ENCODE measurements at regions not wholly inside any gene's neighbourhood (a gene's known extent, or its start where the extent isn't known, plus 50 kb on each side); places are given as distances from the start of the nearest gene placed in this dataset.
"Not testable (repeated sequence)": the region's sequence is repeated elsewhere in the genome, so short reads cannot be mapped to it uniquely, and the experiment has no call there.

- H3K9me2 ChIP-seq; POLR2A ChIA-PET; H3K36me3 ChIP-seq (replicated peaks in 1 of 2; ENCODE audit: control insufficient read depth in 1 of 2, insufficient read depth in 2 of 2, low read length in 1 of 2); H3F3A ChIP-seq (replicated peaks; ENCODE audit: insufficient read depth); H3K9me3 ChIP-seq; H3K4me1 ChIP-seq (ENCODE audit: control insufficient read depth in 1 of 2, insufficient read depth in 2 of 2, low read depth in 1 of 2, low read length in 1 of 2); H4K20me1 ChIP-seq (ENCODE audit: insufficient read depth); H2AFZ ChIP-seq (ENCODE audit: low read depth); H3K4me2 ChIP-seq; H3K4me3 ChIP-seq (ENCODE audit: low read depth in 2 of 2, low read length in 1 of 2); H3K27me3 ChIP-seq (ENCODE audit: insufficient read depth); CTCF ChIA-PET; H3K79me2 ChIP-seq (ENCODE audit: insufficient read depth); H3K9ac ChIP-seq: not testable (repeated sequence)
- peak in 1 of 2 experiments; percentile 55; a peak in 1 of 4 replicates for TF ChIP-seq EP300 (IDR thresholded peaks at IDR 0.05; ENCODE audit: borderline replicate concordance in 1 of 2, low read depth in 1 of 2, low read length in 1 of 2)
- peak; percentile 34; the same call in 1 of the 2 replicates for TF ChIP-seq SMC3 (IDR thresholded peaks at IDR 0.05; ENCODE audit: low read depth, low read length)
- 0 out of 2 replicates have a peak, but pooled peaks have one; percentile 35 for TF ChIP-seq RCOR1 (IDR thresholded peaks at IDR 0.05; ENCODE audit: low read length)
- peak; percentile 62 for TF ChIP-seq RAD21 (IDR thresholded peaks at IDR 0.05; ENCODE audit: low read length)
- DNase-seq: peak; percentile 61
- WGBS (ENCODE audit: low lambda C conversion rate): 58% methylated on average over 2 of the region's 14 CpGs
- H3K27ac ChIP-seq (ENCODE audit: low read depth in 2 of 2, low read length in 1 of 2): peak overlapping the region in 1 of 2 experiments; percentile 60; a peak in 2 of 4 replicates
These were observed 146.3 kb downstream of the BCL2L11 start for GRCh38 chr2:111267038-111267437.

GRCh38 chr2:111269761-111270323 is 149.1 kb downstream of the BCL2L11 start:
- H3F3A ChIP-seq (replicated peaks; ENCODE audit: insufficient read depth); POLR2A ChIA-PET; H2AFZ ChIP-seq (ENCODE audit: low read depth); H4K20me1 ChIP-seq (ENCODE audit: insufficient read depth); H3K79me2 ChIP-seq (ENCODE audit: insufficient read depth); H3K4me2 ChIP-seq; H3K27me3 ChIP-seq (ENCODE audit: insufficient read depth); DNase-seq; H3K9ac ChIP-seq; H3K4me1 ChIP-seq (ENCODE audit: control insufficient read depth in 1 of 2, insufficient read depth in 2 of 2, low read depth in 1 of 2, low read length in 1 of 2); H3K27ac ChIP-seq (ENCODE audit: low read depth in 2 of 2, low read length in 1 of 2); CTCF ChIA-PET; H3K9me2 ChIP-seq; H3K9me3 ChIP-seq; H3K36me3 ChIP-seq (replicated peaks in 1 of 2; ENCODE audit: control insufficient read depth in 1 of 2, insufficient read depth in 2 of 2, low read length in 1 of 2); H3K4me3 ChIP-seq (ENCODE audit: low read depth in 2 of 2, low read length in 1 of 2): not testable (repeated sequence)
- no CpG with 5 or more reads among the region's 4 CpGs for WGBS (ENCODE audit: low lambda C conversion rate)

GRCh38 chr2:111270569-111270968 is 149.9 kb downstream of the BCL2L11 start:
- H4K20me1 ChIP-seq (ENCODE audit: insufficient read depth); H3K4me2 ChIP-seq; H3K27me3 ChIP-seq (ENCODE audit: insufficient read depth); H3K4me3 ChIP-seq (ENCODE audit: low read depth in 2 of 2, low read length in 1 of 2); H3K9ac ChIP-seq; H3K27ac ChIP-seq (ENCODE audit: low read depth in 2 of 2, low read length in 1 of 2); H3F3A ChIP-seq (replicated peaks; ENCODE audit: insufficient read depth); H3K79me2 ChIP-seq (ENCODE audit: insufficient read depth); H3K9me3 ChIP-seq; H3K4me1 ChIP-seq (ENCODE audit: control insufficient read depth in 1 of 2, insufficient read depth in 2 of 2, low read depth in 1 of 2, low read length in 1 of 2); H3K9me2 ChIP-seq; DNase-seq; H3K36me3 ChIP-seq (replicated peaks in 1 of 2; ENCODE audit: control insufficient read depth in 1 of 2, insufficient read depth in 2 of 2, low read length in 1 of 2); H2AFZ ChIP-seq (ENCODE audit: low read depth); POLR2A ChIA-PET; CTCF ChIA-PET: not testable (repeated sequence)
- 100% methylated on average over 1 of the region's 3 CpGs for WGBS (ENCODE audit: low lambda C conversion rate)

GRCh38 chr2:111271647-111272304 is 151.1 kb downstream of the BCL2L11 start:
- H2AFZ ChIP-seq (ENCODE audit: low read depth); H3K9ac ChIP-seq; POLR2A ChIA-PET; H3K4me1 ChIP-seq (ENCODE audit: control insufficient read depth in 1 of 2, insufficient read depth in 2 of 2, low read depth in 1 of 2, low read length in 1 of 2); H3K9me3 ChIP-seq; H3K79me2 ChIP-seq (ENCODE audit: insufficient read depth); DNase-seq; H4K20me1 ChIP-seq (ENCODE audit: insufficient read depth); H3K4me3 ChIP-seq (ENCODE audit: low read depth in 2 of 2, low read length in 1 of 2); H3F3A ChIP-seq (replicated peaks; ENCODE audit: insufficient read depth); H3K27me3 ChIP-seq (ENCODE audit: insufficient read depth); H3K9me2 ChIP-seq; H3K4me2 ChIP-seq; H3K27ac ChIP-seq (ENCODE audit: low read depth in 2 of 2, low read length in 1 of 2); H3K36me3 ChIP-seq (replicated peaks in 1 of 2; ENCODE audit: control insufficient read depth in 1 of 2, insufficient read depth in 2 of 2, low read length in 1 of 2); CTCF ChIA-PET: not testable (repeated sequence)
- WGBS (ENCODE audit: low lambda C conversion rate): no CpG with 5 or more reads among the region's 8 CpGs

- H3K9me2 ChIP-seq; H3K36me3 ChIP-seq (replicated peaks in 1 of 2; ENCODE audit: control insufficient read depth in 1 of 2, insufficient read depth in 2 of 2, low read length in 1 of 2); H3K4me1 ChIP-seq (ENCODE audit: control insufficient read depth in 1 of 2, insufficient read depth in 2 of 2, low read depth in 1 of 2, low read length in 1 of 2); H4K20me1 ChIP-seq (ENCODE audit: insufficient read depth); DNase-seq; H3K27me3 ChIP-seq (ENCODE audit: insufficient read depth); H3K9ac ChIP-seq; H3K9me3 ChIP-seq; H3K79me2 ChIP-seq (ENCODE audit: insufficient read depth); CTCF ChIA-PET; H2AFZ ChIP-seq (ENCODE audit: low read depth); H3F3A ChIP-seq (replicated peaks; ENCODE audit: insufficient read depth); H3K4me3 ChIP-seq (ENCODE audit: low read depth in 2 of 2, low read length in 1 of 2); H3K4me2 ChIP-seq; POLR2A ChIA-PET: not testable (repeated sequence)
- 86% methylated on average over 2 of the region's 7 CpGs for WGBS (ENCODE audit: low lambda C conversion rate)
- H3K27ac ChIP-seq (ENCODE audit: low read depth in 2 of 2, low read length in 1 of 2): peak overlapping the region in 1 of 2 experiments; percentile 40; a peak in 1 of 4 replicates
These were observed 152.3 kb downstream of the BCL2L11 start for GRCh38 chr2:111273007-111273406.
